ENCODE measurements at regions not wholly inside any gene's neighbourhood (a gene's known extent, or its start where the extent isn't known, plus 50 kb on each side); places are given as distances from the start of the nearest gene placed in this dataset.
"Not testable (repeated sequence)": the region's sequence is repeated elsewhere in the genome, so short reads cannot be mapped to it uniquely, and the experiment has no call there.

- no peak for TF ChIP-seq CTCF (IDR thresholded peaks at IDR 0.05; ENCODE audit: low read depth, low read length, missing control alignments)
- in situ Hi-C loops (cut with HindIII; ENCODE audit: low sequenced_read_pairs) = no loop called here
These were observed 261.4 kb upstream of the MGAT5 start for GRCh38 chr2:133992454-133992853.

GRCh38 chr2:133993160-133993559, 260.7 kb upstream of the MGAT5 start:
- in situ Hi-C loops (cut with HindIII; ENCODE audit: low sequenced_read_pairs) = no loop called here
- DNase-seq (ENCODE audit: low read depth) = no peak
- no peak for TF ChIP-seq CTCF (IDR thresholded peaks at IDR 0.05; ENCODE audit: low read depth, low read length, missing control alignments)
- H3K4me3 ChIP-seq (ENCODE audit: low read depth, low read length) = no peak overlapping the region

More at GRCh38 chr2:133992454-133992853, 261.4 kb upstream of the MGAT5 start:
- no peak for DNase-seq (ENCODE audit: low read depth)
- no peak overlapping the region for H3K4me3 ChIP-seq (ENCODE audit: low read depth, low read length)

- DNase-seq (ENCODE audit: low read depth); H3K4me3 ChIP-seq (ENCODE audit: low read depth, low read length); in situ Hi-C loops (cut with HindIII; ENCODE audit: low sequenced_read_pairs): not testable (repeated sequence)
These were observed 255.1 kb upstream of the MGAT5 start for GRCh38 chr2:133998726-133999125.

GRCh38 chr2:134002391-134002790, 251.5 kb upstream of the MGAT5 start:
- H3K4me3 ChIP-seq (ENCODE audit: low read depth, low read length) = no peak overlapping the region
- TF ChIP-seq CTCF (IDR thresholded peaks at IDR 0.05; ENCODE audit: low read depth, low read length, missing control alignments) = no peak
- in situ Hi-C loops (cut with HindIII; ENCODE audit: low sequenced_read_pairs) = no loop called here
- DNase-seq (ENCODE audit: low read depth) = no peak

GRCh38 chr2:134002921-134003320, 251.0 kb upstream of the MGAT5 start:
- in situ Hi-C loops (cut with HindIII; ENCODE audit: low sequenced_read_pairs) = no loop called here
- no peak for TF ChIP-seq CTCF (IDR thresholded peaks at IDR 0.05; ENCODE audit: low read depth, low read length, missing control alignments)
- DNase-seq (ENCODE audit: low read depth) = no peak

GRCh38 chr2:134004467-134004866, 249.4 kb upstream of the MGAT5 start:
- in situ Hi-C loops (cut with HindIII; ENCODE audit: low sequenced_read_pairs) = no loop called here
- no peak for DNase-seq (ENCODE audit: low read depth)

More at GRCh38 chr2:134002921-134003320, 251.0 kb upstream of the MGAT5 start:
- no peak overlapping the region for H3K4me3 ChIP-seq (ENCODE audit: low read depth, low read length)

GRCh38 chr2:134008837-134009236, 245.0 kb upstream of the MGAT5 start:
- H3K4me3 ChIP-seq (ENCODE audit: low read depth, low read length) = no peak overlapping the region
- TF ChIP-seq CTCF (IDR thresholded peaks at IDR 0.05; ENCODE audit: low read depth, low read length, missing control alignments) = no peak
- in situ Hi-C loops (cut with HindIII; ENCODE audit: low sequenced_read_pairs) = no loop called here
- DNase-seq (ENCODE audit: low read depth) = no peak

More at GRCh38 chr2:134004467-134004866, 249.4 kb upstream of the MGAT5 start:
- H3K4me3 ChIP-seq (ENCODE audit: low read depth, low read length) = no peak overlapping the region
- TF ChIP-seq CTCF (IDR thresholded peaks at IDR 0.05; ENCODE audit: low read depth, low read length, missing control alignments) = no peak

Measured in astrocyte of the cerebellum (primary cell).